Fibroblast of pulmonary artery (primary cell): ENCODE measurements at regions not wholly inside any gene's neighbourhood (a gene's known extent, or its start where the extent isn't known, plus 50 kb on each side); places are given as distances from the start of the nearest gene placed in this dataset.
A peak's percentile ranks its signal among the peaks of the same experiment; 100 is the strongest.

Experiments used
- DNase-seq: peaks from one replicate; pipeline ENCODE4 v3.0.0-alpha.2; 2010; ENCODE audit warnings: low read depth
- H3K4me3 ChIP-seq: replicated peaks from 2 replicates; pipeline ENCODE4 v1.5.1; 2011; ENCODE audit warnings: low read depth, mild to moderate bottlenecking, control low read depth, low read length, moderate library complexity
- CTCF ChIP-seq: IDR thresholded peaks from 2 replicates; pipeline ENCODE4 v1.5.1; 2011; ENCODE audit warnings: mild to moderate bottlenecking, control low read depth, low read length, inconsistent platforms; ENCODE audit errors: missing control alignments

GRCh38 chr6:144353871-144354314 is 68.8 kb downstream of the UTRN start:
- TF ChIP-seq CTCF, result no peak
- no peak overlapping the region for H3K4me3 ChIP-seq
- DNase-seq, result no peak

GRCh38 chr6:144359783-144360182 is 74.6 kb downstream of the UTRN start:
- no peak for TF ChIP-seq CTCF
- no peak overlapping the region for H3K4me3 ChIP-seq
- DNase-seq, result no peak

- TF ChIP-seq CTCF, result no peak
- DNase-seq, result no peak
- no peak overlapping the region for H3K4me3 ChIP-seq
Observed at GRCh38 chr6:144360401-144360800, 75.3 kb downstream of the UTRN start.

GRCh38 chr6:144361016-144361415 is 75.9 kb downstream of the UTRN start:
- no peak overlapping the region for H3K4me3 ChIP-seq
- no peak for DNase-seq
- TF ChIP-seq CTCF, result no peak

GRCh38 chr6:144362042-144363018 is 77.2 kb downstream of the UTRN start:
- no peak for TF ChIP-seq CTCF
- H3K4me3 ChIP-seq, result no peak overlapping the region
- peak; percentile 44 for DNase-seq

GRCh38 chr6:144364208-144364720 is 79.1 kb downstream of the UTRN start:
- no peak for DNase-seq
- no peak for TF ChIP-seq CTCF
- H3K4me3 ChIP-seq, result no peak overlapping the region
